ENCODE measurements at regions not wholly inside any gene's neighbourhood (a gene's known extent, or its start where the extent isn't known, plus 50 kb on each side); places are given as distances from the start of the nearest gene placed in this dataset.

DNA sequence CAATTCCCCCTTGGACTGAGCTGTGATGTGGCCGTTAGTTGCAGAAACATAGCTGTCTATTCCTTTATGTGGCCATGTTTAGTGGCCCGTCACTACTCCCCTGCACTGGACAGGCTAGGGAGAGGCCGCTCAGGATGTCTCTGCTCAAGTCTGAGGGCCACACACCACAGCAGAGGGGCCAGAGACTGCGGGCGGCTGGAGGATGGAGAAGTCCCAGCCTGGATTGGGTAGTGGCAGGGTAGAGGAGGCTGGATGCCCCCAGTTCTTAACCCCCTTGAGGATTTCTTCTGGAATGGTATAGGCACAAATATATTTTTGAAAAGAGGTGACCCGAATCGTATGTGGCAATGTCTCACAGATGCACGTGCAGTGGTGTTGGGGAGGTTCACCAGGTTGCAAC, 116.4 kb upstream of the B3GAT1 start:
- Mint-ChIP-seq H3K36me3 (ENCODE audit: low read depth) (no peaks in the 10 kb centered on the region), H3K4me1 (ENCODE audit: low read depth) (no peaks in the 10 kb centered on the region), H3K27me3 (ENCODE audit: low read depth) (peaks cover 20% of the 10 kb centered on the region), H3K4me3 (ENCODE audit: unreplicated experiment) (no peak overlapping the region), H3K9me3 (ENCODE audit: low read depth) (no peaks in the 10 kb centered on the region), H3K27ac (ENCODE audit: unreplicated experiment) (no peak overlapping the region)
- DNase-seq (ENCODE audit: low spot score): peak; percentile 57
- TF ChIP-seq CTCF (IDR thresholded peaks at IDR 0.05): no peak

- DNase-seq (ENCODE audit: low spot score): peak; percentile 79
- Mint-ChIP-seq H3K9me3 (ENCODE audit: low read depth) (no peaks in the 10 kb centered on the region), H3K4me3 (ENCODE audit: unreplicated experiment) (no peak overlapping the region), H3K4me1 (ENCODE audit: low read depth) (no peaks in the 10 kb centered on the region), H3K27me3 (ENCODE audit: low read depth) (peaks cover 18% of the 10 kb centered on the region), H3K36me3 (ENCODE audit: low read depth) (no peaks in the 10 kb centered on the region), H3K27ac (ENCODE audit: unreplicated experiment) (no peak overlapping the region)
- TF ChIP-seq CTCF (IDR thresholded peaks at IDR 0.05): no peak
Measured at GRCh38 chr11:134527382-134528243, 115.6 kb upstream of the B3GAT1 start.

- DNase-seq (ENCODE audit: low spot score): peak; percentile 51
- Mint-ChIP-seq H3K27ac (ENCODE audit: unreplicated experiment) (no peak overlapping the region), H3K27me3 (ENCODE audit: low read depth) (peaks cover 27% of the 10 kb centered on the region), H3K4me1 (ENCODE audit: low read depth) (no peaks in the 10 kb centered on the region), H3K9me3 (ENCODE audit: low read depth) (no peaks in the 10 kb centered on the region), H3K4me3 (ENCODE audit: unreplicated experiment) (no peak overlapping the region), H3K36me3 (ENCODE audit: low read depth) (no peaks in the 10 kb centered on the region)
- TF ChIP-seq CTCF (IDR thresholded peaks at IDR 0.05): no peak
Measured at GRCh38 chr11:134524896-134525845, 113.1 kb upstream of the B3GAT1 start.

DNA sequence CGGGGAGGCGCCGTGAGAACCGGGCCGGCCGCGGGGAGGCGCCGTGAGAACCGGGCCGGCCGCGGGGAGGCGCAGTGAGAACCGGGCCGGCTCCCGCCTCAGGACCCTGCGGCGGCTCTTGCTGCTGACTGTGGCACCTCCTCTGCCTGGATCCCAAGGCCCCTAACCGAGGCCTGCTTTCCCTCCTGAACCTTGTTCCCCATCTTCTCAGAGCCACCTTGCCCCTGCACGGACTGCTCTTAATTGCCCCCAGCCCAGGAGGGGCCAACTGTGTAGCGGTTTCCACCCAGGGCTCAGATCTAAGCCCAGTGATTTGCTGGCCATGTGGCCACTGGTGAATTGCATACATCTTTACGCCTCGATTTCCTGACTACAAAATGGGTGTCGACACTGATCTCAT, 112.2 kb upstream of the B3GAT1 start:
- Mint-ChIP-seq H3K4me1 (ENCODE audit: low read depth) (no peaks in the 10 kb centered on the region), H3K36me3 (ENCODE audit: low read depth) (no peaks in the 10 kb centered on the region), H3K27me3 (ENCODE audit: low read depth) (peaks cover 24% of the 10 kb centered on the region), H3K4me3 (ENCODE audit: unreplicated experiment) (no peak overlapping the region), H3K27ac (ENCODE audit: unreplicated experiment) (no peak overlapping the region), H3K9me3 (ENCODE audit: low read depth) (no peaks in the 10 kb centered on the region)
- DNase-seq (ENCODE audit: low spot score): peak; percentile 61
- no peak for TF ChIP-seq CTCF (IDR thresholded peaks at IDR 0.05)

All from chondrocyte (in vitro differentiated cells).